Left renal pelvis (tissue), 4 donors: ENCODE measurements at regions not wholly inside any gene's neighbourhood (a gene's known extent, or its start where the extent isn't known, plus 50 kb on each side); places are given as distances from the start of the nearest gene placed in this dataset.
"Not testable (repeated sequence)": the region's sequence is repeated elsewhere in the genome, so short reads cannot be mapped to it uniquely, and the experiment has no call there.

Experiments used
- DNase-seq, 4 donors: peaks; one replicate each; pipeline ENCODE4 v3.0.0-alpha.2; 2013; ENCODE audit warnings: low read depth in 4 of 4, low spot score in 3 of 4

DNA sequence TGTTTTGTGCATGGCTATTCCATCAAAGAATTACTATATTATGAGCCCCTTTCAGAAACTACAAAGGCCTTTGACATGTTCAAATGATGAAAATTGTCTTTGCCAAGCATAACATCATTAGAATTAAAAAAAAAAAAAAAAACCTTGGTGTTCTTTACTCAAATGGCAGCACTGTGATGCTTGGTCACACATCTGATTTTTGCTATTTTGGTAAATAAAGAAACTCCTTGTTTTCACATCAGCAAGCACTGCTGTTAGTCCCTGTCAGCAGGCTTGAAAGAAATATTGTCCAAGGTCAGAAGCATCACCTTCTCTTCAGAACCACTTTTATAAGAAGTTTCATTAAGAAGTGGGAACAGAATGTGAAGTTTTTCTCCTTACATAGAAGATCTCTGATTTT is 537.3 kb downstream of the MFSD1 start:
- DNase-seq = no peak

DNA sequence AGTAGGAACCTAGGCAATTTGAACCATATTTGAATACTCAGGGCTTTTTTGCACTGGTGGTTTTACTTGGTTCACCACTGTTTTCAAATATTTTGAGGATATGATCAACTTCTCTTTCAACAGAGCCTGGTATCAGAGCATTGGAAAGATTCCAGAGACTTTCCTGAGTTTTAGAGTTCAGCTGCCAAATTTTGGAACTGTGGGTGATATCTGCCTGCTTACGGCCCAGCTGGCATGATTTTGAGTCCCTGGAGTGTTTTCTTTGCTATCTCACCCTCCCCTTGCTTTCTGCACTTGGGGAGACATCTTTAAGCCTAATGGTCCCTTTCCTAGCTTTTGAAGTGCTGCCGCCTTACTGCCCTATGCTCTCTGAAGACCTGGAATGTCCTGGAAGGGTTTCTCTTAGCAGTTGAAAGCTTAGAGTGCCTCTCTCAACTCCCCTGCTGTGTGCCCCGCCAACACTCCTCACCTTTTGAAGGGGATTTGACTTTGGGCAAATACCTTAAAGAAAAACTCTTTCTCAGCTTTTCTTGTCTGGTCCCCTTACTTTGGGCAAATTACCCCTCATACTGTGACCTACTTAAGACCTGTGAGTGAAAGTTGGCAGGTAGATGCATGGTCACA is 539.1 kb downstream of the MFSD1 start:
- no peak for DNase-seq

DNA sequence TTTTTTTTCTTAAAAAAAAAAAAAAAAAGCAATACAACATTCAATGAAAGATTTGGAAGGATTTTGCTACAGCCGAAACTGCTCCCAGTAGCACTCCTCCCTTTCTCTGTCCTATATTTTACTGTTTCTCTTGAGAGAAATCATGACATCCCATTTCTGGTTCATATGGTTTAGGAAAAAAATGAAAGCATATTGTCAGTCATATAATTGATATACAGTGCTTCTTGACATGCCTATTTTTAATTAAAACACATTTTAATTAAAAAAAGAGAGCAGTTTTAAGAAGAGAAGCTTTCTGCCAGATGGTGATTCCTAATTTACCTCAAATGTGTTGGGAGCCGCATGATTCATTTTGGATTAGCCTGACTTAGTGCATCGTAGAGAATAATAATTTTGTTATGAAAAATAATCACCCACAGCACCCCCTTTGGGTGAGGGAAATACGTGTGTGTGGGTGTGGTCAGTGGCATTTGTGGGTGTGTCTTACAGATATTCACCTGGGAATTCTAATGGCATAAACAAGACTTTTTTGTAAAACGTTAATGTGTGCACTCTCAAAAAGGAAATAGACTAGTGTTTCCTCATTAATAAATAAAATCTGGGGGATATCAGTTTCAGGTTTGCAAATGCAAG is 544.5 kb downstream of the MFSD1 start:
- DNase-seq = no peak

DNA sequence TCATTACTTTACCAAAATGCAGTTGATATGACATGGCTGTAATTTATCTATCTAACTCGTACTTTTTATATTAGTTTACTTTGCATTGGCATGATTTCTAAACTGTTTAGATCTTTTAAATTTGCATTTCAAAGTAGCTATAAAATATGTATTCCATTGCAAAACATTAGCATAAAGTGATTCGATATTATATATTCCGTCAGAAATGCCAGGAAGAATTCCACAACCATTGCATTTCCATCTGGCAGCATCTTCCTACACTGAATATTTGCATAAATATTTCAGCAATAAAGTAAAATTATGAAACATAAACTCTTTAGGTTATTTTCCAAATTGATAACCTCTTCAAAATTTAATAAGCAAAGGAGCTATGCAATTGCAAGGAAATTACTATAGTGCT is 546.6 kb downstream of the MFSD1 start:
- no peak for DNase-seq

DNA sequence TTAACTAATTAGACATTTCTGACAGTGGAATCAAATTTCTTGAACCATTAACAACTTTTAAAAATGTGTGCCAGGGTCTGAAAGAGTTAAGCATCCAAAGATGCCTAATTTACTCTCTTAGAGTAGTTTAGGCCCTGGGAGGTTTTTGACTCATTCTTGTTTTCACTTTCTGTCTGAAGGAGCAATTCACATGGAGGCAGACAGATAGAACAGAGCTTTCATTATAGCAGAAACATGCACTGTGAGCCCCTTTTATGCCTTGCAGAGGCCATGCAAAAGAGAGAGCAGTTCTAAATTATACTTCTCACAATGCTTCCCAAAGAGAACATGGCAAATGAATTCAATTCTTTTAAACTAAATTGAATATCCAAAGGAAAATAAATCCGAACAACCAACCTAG is 554.8 kb downstream of the MFSD1 start:
- DNase-seq = no peak

DNA sequence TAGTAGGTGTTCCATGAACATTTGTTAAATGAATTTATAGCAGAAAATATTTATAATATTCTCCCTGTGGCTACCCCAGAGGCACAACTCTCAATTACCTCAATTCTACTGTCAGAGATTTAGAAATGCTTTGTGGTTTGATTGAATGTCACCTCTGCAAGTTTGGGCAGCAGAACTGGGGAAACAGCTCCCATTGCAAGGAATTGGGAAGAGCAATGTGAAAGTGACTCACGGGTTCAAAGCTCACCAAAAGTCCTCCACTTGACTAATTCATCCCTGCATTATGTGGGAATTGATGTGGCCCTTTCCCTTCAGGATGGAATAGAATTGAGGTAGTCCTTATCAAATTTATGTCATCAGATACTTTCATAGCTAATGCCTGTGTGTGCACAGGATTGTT is 562.7 kb downstream of the MFSD1 start:
- no peak for DNase-seq

DNA sequence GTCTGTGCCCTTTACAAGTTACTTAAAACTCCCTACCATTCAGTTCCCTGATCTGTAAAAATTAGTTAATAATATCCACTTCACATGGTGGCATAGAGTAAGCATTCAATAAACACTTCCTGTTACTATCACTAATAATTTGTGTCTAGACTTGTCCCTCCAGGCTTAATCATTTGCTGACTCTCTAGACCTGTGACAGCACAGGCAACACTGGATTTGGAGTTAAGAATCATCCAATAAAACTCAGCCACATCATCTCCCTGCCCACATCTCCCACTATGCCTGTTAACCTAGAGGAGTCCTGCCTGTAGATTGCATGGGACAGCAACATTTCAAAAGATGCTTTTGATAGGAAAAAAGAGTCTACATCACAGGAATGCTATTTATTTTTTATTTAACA is 564.6 kb downstream of the MFSD1 start:
- DNase-seq = no peak

DNA sequence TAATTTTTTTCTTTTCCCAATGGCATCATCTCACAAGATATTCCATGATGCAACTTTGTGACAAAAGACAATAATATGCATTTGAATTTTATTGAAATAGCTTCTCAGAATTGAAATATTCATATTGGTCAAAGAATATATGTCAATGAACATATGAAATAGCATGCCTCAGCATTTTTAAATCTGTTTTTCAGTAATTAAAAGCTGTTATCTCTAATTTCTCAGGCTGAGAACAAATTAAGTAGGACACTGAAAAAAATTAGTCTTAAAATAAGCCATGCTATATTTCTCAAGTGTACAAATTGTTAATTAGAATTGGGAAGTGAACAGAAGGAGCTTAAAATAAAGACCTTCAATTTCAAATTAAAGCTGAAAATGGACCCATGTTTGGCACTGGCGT is 570.1 kb downstream of the MFSD1 start:
- no peak for DNase-seq

DNA sequence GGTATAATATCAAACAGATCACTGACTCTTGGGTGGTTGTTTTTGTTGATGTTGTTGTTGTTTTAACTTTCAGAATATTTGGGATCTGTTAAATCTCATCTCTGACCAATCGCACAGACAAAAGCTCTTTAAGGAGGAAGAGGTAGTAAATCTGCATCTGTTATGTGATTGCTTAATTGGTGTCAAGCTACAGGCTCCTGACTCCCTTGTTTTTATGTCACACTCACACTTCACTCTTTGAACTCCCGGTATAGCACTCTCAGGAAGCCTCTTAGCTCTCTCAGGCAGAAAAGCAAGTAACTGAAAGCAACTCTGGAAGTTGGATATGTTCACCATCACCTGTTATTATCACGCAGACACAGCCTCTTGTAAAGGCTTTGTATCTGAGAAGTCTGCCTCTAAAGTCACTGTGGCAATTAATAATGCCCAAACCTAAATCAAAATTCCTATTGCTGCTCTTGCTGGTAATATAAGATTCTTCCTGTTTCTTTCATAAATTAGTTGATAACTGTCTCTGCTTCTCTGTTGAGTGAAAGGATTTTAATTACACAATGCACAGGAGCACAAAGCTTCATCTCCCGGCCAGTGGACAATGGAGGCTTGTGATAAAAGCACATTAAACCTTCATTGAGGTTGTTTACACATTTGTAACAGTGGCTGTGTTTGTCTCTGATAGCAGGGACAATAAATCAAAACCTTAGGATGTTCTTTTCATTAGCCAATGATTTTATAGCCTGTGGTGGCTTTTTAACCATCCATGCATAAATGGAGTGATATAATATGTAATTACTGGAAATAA is 576.7 kb downstream of the MFSD1 start:
- peak in 2 of 4 donors; percentile 18 to 33 for DNase-seq

DNA sequence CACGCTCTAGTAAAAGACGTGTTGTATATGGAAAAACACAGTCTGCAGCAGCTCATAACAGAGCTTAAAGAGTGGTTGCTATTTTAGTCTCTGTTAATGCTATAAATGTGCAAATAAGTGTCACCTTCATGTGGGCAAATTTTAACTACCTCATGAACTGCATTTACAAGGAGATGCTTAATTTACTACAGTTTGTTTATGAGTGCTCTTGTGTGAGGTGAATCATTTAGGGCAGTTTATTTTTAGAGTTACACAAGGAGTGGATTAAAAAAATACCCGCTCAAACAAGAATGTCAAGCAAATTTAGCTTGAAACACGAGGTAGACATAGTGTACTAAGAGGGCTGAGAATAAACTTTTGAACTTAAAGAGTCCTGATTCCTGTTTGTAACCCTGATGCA is 579.0 kb downstream of the MFSD1 start:
- DNase-seq = no peak

DNA sequence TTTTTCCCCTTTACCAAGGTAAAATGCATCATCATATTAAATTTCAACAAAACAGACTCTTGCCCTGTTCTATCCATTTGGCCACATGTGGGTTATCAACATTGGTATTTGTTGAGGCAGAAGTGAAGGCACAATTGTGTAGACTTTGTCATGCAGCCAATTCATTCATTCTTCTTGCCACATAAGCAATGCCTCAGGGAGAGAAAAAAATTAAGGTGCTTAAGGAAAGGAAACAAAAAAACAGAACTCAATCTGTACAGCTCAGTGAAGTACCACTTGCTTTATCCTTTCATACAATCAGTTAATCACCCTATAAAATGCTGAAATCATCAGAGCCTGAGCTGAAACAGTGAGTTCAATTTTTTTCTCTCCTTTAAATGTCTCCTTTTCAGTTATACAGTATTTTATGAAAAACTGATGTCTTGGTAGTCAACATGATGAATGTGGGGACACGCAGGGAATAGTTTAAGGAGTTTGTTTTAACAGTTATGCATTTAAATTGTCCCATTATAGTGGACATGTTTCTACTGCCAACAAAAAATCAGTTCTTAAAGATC is 588.9 kb downstream of the MFSD1 start:
- no peak for DNase-seq

DNA sequence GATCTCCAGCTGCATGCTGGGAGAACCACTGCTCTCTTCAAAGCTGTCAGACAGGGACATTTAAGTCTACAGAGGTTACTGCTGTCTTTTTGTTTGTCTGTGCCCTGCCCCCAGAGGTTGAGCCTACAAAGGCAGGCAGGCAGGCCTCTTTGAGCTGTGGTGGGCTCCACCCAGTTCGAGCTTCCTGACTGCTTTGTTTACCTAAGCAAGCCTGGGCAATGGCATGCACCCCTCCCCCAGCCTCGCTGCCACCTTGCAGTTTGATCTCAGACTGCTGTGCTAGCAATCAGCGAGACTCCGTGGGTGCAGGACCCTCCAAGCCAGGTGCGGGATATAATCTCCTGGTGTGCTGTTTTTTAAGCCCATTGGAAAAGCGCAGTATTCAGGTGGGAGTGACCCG is 591.0 kb upstream of the IL12A start:
- DNase-seq = not testable (repeated sequence)

DNA sequence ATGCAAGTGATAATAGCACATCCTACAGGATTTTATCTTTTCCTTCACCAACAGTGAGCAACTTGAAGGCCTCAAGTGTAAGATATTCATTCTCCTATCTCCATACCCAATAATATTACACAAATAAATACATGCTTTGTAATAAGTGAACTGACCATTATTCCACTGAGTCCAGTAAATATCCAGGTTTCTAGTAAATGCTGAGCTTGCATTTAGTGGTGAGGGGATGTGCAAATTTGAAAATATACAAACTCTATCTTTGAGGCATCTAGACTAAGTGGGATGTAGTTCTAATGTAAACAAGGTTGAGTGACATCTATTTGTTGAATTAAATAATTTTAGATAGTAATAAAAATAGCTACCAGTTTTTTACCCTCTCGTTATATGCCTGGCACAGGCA is 587.6 kb upstream of the IL12A start:
- no peak for DNase-seq

DNA sequence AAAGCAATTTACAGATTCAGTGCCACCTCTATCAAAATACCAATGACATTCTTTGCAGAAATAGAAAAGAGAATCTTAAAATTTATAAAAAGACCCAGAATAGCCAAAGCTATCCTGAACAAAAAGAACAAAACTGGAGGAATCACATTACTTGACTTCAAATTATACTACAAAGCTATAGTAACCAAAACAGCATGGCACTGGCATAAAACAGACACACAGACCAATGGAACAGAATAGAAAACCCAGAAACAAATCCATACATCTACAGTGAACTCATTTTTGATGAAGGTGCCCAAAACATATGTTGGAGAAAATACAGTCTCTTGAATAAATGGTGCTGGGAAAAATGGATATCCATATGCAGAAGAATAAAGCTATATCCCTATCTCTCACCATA is 578.9 kb upstream of the IL12A start:
- not testable (repeated sequence) for DNase-seq

DNA sequence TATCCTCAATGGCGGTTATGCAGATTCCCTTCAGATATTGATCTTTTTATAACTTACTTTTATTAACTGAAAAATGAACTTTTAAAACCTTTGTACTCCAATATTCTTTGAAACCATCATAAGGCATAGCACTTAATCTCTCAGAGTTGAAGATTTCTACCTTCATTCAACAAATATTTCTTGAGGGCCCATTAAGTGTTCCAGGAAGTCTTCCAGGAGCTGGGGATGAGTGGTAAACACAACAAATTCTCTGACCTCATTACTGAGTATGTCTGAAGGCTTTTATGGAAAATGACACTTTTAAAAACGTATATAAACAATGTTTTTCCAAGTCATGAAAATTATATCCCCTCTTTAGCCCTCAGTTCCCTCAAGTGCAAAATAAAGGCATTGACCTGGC is 575.3 kb upstream of the IL12A start:
- no peak for DNase-seq

DNA sequence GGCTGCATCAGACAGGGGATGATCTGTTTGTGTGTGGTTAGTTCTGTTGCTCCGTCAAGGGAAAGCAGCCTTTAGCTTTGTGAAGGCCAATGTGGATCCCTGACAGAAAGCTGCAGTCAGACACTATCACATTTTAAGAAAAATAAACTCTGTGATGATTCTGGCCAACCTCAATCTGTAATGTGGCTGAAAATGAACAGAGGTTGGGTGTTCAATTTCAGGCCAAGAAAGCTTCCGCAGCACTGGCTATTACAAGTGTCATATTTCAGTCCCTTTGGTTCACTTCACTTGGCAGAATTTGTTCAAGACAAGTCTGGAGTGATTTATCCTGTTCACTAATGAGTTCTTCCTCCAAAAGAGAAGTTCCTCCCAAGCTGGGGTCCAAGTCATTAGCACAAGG is 571.8 kb upstream of the IL12A start:
- DNase-seq = peak; percentile 35 to 63 (median 44)

DNA sequence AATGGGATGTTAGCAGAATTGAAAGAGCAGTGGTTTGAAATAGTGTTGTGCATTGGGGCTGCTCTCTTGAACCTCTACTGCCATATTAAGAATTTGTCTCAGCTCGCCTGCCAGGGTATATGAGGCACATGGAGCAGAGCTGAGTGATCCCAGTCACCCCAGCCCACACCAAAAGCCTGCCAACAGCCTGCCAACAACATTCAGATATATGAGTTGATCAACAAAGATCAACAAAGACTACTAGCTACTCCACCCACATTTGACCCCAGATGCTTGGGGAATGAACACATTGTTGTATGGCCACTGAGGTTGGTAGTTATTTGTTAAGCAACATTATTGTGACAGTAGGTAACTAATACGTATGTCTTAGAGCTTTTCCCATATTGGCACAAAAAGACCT is 570.9 kb upstream of the IL12A start:
- no peak for DNase-seq

DNA sequence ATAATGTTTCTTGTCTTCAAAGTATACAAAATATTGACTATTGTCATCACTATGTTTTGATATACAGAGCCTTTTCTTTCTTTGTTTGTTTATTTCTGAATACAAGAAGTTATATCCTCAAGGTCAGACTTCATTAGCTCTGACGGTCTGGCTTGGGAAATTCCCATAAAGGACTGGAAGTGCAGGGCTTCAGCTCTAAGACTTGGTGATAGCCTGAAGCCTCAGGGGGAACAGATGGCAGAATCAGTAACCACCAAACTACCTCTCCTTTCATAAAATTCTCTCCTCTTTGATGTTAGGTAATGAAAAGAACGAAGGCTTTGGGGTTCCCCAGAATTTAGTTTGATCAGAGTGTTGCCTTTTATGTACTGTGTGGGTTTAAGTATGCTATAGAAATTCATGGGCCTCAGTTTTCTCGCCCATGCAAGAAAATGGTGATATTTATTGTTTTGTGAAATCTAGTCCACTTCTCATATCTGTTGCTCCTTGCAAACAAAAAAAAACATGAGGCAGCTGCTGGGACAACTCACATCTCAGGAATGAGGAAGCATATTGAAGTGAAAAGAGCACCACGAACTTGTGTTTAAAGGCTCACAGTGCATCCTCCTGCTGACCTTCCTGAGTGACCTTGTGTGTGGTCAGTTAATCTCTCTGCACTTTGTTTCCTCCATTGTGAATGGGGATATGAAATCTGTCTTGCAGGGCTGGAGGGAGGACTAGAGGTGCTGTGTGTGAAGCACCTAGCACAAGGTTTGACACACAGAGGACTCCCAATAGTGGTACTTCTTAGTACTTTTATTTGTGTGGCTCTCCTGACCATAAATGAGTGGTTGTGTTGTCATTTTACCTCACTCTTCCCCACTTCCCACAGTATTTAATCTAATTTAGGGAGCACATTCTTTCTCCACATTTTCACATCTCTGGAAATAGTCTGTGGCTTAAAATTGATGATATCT is 569.8 kb upstream of the IL12A start:
- DNase-seq = no peak

DNA sequence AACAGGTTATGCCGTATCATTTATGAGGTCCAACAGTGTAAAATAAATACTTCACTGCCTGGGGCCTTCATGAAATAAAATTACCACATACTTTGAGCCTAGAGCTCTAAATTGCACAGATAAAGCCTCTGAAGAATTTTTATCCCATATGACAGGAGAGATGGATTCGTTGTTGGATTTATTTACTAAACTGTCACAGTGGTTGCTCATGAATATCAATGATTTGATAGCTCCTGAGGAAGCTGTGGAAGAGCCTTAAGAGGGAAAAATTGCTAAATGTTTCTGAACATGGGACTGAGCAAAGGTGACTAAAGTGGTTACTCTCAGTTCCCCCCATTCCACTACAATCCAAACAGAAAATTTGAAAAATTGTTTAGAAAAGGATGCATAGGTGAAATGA is 558.9 kb upstream of the IL12A start:
- no peak for DNase-seq

DNA sequence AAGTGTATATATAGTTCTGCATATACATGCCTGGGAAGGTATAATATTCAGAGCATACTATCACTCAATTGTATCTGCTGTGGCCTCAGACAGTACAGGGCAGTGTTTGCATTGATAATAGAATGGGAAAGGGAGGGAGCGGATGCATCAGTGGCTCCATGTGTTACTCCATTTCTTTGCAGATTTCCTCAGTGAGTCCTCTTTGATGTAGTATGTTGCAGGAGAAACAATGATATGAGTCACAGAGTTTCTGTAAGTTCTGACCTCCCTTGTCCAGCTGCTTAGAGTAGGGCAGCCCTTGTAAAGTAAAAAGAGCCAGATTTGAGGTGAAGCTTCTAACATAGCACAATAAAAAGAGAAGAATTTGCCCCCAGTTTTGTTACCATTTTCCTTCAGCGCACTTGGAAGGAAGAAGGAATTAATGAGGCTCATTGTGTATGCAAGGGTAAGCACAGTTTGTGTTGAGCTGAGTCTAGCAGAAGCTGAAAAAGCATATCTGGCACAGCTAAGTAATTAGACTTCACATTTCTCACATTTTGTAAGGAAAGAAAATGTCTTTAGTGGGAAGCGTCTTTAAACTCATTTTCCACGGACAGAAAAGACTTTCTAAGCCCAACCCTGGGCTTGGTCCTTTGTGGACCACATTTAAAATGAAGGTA is 555.8 kb upstream of the IL12A start:
- DNase-seq = no peak
